Stimulated activated CD8-positive, alpha-beta memory T cell treated with anti-CD3 and anti-CD28 coated beads, Interleukin-15, amount 100 ng/mL, for 48 hours (primary cell): ENCODE measurements at regions not wholly inside any gene's neighbourhood (a gene's known extent, or its start where the extent isn't known, plus 50 kb on each side); places are given as distances from the start of the nearest gene placed in this dataset.

ENCODE experiments used
- DNase-seq, 2 donors: peaks; one replicate each; pipeline ENCODE4 v3.0.0-alpha.2; 2020; ENCODE audit warnings: low read depth in 2 of 2

DNA sequence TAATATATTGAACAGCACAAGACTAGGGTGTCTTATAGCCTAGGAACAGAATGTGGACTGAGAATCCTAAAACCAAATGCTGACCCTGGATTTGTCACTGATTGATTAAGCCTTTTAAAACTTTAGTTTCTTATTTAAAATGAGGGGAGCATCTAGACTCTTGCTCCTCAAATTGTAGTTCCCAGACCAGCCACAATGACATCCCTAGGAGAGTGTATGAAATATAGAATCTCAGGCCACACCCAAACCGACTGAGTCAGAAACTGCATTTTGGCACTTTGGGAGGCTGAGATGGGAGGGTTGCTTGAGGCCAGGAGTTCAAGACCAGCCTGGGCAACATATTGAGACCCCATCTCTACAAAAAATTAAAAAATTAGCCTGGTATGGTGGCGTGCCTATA is 287.8 kb upstream of the UMPS start:
- no peak for DNase-seq

DNA sequence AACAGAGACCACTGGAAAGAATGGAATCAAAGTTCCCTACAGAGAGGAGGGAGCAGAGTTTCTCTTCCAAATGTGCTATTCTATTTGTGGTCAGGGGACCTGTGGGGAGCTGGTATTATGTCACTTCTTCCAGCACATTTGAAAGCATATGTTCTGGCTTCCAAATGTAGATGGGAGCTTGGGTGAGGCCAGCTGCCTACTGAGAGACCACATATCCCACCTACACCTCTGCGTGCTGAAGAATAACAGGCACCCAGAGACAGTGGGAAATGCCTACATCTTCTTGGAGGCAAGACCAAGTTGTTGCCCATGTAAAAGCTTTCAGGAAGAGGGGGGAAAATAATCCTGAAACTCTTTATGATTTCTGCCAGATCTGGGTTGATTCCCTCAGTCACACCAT is 286.8 kb upstream of the UMPS start:
- DNase-seq, result no peak

DNA sequence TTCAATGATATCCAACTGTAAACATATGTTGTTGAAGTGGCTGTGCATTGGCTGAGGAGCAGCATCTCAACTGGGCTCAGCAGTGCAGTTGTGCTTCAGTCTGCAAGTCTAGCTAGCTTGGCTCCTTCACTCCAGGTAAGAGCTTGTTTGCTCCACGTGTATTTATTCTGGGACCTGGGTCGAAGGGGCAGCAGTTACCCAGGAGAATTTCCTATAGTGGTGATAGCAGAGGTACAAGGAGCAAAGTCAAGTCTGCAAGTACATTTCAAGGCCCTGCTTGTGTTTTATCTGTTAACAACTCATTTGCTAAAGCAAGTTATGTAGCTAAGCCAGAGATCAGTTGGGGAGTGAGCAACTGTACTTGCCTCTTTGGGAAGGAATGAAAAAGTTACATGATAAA is 286.2 kb upstream of the UMPS start:
- no peak for DNase-seq

DNA sequence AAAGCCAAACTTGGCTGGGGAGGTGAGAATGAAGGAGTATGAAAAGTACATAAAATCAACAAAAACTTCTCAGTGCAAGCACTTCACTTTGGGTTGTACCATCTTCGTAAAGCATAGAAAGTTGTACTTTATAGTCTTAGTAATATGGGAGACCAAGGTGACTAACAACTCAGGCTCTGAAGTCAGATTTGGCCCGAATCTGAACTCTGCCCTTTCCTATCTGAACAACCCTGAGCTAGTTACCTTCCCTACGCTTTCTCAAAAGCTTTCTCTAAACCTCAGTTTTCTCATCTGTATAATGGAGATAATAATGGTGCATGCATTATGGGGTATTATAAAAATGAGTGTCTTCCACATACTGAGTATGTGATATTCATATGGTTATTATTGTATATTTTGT is 285.4 kb upstream of the UMPS start:
- DNase-seq, result no peak

DNA sequence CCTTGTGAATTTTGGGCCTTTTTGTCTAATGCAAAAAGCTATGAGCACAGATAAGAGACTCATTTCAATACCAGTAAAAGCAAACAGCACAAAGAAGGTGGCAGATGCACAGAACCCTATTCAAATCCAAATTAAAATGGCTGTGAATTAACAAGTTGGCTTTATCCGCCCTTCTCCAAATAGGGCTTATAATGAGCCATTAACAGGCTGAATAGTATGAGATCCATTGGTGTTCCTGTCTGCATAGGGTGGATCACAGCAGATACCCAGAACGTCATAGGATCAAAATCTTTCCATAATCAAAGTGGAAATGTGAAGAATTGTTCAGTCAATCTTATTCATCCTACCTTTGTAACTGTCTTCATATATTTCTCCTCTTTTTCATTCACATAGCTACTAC is 282.4 kb upstream of the UMPS start:
- DNase-seq, result no peak

DNA sequence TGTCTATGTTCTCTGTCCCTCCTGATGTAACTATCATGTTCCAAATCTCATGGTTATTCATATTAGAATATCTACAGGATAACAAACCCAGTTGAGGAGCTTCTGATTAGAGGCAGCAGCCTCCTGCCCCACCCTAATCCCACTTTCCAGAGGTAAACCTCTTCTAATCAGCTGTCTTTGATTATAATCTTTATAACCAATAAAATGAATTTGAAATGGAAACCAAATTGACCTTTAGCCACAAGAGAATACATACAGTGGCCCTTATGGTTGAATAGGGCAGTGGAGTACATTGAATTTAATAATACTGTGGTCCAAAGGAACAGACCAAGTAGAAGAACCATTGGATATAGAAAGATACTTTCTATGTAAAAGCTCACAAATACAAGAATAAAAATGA is 281.3 kb upstream of the UMPS start:
- no peak for DNase-seq

DNA sequence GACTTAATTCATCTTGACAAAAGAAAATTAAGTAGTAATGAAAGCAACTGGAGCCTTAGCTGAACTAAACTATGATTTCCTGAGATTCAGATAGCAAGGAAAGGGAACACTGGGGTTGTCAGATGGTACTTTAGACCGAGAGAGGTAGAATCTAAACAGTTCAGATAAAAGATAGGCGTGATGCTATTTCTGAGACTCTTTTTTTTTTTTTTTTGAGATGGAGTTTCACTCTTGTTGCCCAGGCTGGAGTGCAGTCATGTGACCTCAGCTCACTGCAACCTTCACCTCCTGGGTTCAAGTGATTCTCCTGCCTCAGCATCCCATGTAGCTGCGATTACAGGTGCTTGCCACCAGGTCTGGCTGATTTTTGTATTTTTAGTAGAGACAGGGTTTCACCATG is 279.9 kb upstream of the UMPS start:
- DNase-seq, result no peak

DNA sequence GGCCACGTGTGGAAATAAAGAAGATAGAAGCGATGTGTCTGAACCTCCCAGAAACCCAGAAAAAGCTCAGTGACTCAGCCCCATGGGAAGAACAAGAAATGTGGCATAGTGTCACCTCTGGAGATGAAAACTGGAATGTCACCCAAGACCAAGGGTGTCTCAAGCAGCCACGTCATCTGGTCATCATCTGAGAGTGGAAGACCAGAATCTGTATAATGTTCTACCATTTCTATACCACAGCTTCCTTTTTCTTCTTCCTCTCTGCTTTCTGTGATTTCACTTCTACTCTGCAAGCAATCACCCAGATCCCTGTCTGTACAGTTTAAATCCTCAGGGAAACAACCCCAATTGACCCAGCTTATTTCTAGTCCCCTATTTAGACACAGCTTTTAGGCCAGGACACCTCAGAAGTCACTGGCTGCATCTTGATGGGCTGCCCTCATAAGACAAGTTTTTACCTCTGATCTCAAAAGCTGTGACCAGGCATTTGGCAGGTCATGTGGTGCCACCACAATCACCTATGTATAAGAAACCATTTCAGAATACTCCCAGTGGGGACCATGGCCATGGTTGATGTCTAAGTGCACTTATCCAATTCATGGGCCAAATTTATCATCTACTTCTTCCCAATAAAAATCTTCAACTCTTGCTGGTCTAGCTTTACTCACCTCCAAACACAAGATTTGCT is 278.5 kb upstream of the UMPS start:
- no peak for DNase-seq

DNA sequence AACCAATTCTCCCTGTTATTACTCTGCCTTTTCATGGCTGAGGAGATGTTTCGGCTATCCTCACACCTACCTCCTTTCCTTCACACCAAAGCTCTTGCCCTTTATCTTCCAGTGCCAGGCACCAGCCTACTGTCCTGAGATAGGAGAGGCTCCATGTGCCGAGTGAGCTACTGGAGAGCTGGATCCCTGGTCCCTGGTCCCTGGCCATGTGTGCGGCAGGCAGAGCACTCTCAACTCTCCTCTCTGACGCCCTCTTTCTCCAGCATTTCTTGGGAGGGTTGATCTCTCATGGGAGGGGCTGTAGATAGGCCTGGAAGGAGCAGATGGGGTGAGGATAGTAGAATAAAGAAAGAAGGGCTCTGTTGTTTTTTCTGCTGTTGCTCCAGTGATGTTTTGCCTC is 277.1 kb upstream of the UMPS start:
- DNase-seq, result no peak

DNA sequence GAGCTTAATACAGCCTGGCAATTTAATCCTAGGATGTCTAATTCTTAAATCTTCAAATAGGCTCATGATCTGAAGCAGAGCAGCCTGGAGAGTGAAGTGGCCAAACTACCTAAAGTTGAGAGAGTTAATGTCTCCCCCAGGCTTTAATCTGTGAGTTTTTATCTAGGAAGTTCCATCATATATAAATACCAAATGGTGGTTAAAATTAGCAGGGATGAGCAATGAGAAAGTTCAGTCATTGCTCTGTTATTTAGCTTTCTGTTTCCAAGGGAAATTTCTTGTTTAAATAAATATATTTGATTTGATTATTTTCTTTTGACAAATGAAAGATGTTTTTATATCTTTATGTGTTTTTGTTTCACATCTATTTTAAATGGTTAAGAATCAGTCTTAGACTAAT is 274.4 kb upstream of the UMPS start:
- DNase-seq, result no peak

DNA sequence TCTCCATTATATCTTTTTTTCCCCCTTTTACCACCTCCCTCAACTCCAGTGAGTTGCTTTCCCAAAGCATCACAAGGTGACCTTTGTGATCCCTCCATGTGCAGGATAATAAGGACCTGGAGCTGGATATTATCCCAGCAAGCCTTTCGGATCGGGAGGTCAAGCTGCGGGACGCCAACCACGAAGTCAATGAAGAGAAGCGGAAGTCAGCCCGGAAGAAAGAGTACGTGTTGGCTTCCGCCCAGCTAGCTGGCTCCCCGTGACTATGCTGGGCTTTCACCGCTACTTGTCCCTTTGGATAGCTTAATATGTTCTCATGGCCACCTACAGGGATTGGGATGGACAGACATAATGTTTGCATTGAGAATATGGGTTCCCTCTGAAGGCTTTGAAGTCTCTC is 273.7 kb upstream of the UMPS start:
- no peak for DNase-seq

DNA sequence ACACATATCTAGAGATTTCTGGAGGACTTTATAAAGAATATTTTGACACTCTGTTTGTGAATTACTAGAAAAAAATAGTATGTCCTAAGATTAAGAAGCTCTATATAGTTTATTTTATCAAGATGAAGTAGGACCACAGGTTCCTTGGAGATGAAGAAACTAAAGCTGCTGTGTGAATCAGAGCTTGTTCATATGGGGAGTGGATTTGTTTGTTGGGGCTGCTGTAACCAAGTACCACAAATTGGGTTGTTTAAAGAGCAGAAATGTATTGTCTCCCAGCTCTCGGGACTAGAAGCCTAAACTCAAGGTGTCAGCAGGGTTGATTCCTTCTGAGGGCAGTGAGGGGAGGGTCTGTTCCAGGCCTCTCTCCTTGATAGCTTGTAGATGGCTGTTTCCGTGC is 270.6 kb upstream of the UMPS start:
- DNase-seq, result no peak

DNA sequence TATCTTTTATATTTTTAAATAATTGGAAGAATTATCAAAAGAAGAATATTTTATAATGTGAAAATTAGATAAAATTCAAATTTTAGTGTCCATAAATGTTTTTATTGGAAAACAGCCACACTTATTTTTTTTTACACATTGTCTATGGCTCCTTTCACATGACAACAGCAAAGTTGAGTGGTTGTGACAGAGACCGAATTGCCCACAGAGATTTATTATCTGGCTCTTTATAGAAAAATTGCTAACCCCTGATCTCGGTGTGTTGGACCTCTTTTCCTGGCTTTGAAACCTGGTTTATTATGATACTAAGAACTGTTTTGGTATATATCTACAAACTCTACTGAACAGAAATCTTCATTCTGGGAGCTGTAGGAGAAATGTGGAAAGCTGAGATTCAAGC is 269.1 kb upstream of the UMPS start:
- DNase-seq, result no peak

DNA sequence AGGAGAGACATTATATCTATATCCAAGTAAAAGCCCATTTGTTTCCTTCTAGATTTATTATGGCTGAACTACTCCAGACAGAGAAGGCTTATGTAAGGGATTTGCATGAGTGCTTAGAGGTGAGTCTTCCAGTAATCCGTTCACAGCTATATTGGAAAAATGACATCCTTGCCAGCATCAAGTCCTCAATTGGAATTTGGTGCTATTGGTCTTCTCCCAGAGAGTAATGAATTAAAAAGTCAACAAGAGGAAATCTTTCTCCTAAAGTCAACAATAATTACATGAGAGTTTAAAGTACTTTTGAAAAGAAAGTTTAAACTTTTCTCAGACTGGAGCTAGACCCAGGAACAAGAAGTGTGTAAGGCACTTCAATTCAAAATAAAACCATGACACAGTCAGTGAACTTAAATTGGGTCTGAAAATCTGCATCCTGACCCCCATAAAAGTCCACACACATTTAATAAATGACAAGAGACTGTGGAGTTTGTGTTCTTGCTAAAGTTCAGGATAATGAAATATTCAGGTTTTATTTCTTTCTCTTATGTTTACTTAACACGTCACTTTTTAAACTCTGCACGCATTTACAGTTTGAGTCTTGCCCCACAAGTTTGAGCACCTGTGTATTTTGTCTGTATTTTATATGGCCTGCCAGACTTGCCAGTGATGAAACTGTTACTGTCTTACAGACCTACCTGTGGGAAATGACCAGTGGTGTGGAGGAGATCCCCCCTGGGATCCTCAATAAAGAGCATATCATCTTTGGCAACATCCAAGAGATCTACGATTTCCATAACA is 268.2 kb upstream of the UMPS start:
- no peak for DNase-seq

DNA sequence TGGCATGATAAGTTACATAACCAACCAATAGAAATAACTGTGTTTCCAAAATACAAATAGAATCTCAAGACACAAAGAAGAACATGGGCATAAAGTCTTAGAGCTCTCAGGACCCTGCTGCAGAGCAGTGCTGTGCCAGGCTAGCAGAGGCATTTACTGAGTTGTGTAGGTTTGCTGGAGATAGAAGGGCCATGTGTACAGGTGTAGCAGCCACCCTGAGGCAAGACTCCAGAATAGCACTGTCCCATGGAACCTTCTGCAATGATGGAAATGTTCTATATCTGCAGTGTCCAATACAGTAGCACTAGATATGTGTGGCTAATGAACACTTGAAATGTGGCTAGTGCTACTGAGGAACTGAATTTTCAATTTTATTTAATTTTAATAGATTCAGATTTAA is 267.0 kb upstream of the UMPS start:
- DNase-seq, result no peak

DNA sequence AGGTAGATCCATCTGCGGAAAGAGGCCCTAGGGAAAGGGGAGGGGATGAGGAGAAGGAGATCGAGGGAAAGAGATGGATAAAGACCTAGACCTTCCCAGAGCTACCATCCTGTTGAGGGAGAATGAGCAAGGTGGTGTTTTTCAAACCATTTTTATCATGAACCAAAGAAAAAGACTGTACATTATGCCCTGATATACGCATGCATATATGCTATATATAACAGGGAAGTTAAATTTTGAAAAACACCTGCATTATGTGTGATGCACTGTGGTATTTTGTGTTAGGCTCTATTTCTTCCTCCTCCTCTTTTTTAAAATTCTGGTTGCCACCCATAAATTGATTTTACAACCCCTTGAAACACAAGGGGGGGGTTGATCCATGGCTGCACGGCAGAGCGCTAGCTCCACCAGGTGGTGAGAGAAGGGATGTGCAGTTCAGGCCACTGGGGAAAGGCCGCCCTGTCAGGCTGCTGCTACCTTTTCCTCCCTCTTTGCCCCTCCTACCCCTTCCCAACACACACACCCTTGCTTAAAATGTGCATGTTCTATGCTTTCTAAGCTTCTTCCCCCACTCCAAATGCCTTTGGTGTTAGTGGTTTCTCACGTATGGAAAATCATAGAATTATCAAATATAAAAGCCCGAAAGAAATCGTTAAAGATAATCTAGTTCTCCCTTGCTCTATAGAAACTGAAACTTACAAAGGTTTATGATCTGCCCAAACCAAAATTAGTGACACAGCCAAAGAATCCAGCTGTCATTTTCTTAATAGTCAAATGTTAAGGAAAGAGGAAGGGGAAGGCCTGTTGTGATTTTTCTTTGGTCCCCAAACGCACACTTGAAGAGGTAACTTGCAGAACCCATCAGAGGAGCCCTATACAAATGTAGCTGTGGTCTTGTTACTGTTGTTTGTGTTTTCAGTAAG is 262.0 kb upstream of the UMPS start:
- DNase-seq, result no peak

DNA sequence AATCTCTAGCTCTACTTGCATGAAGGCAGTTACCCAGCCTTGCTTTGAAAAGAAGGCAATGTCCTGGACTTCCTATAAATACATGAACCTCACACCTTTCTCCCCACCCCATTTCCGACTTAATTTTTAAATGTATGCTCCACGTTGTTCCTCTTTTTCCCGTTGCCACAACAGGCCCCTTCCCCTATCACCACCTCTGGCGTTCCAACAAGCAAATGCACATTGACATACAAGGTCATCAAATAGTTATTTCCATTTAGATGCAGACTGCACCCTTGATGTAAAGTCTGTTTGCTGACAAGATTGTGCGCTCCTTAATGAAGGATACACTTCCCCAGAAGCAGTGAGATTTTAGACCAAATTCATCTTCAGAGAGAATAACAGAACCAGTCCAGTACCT is 260.7 kb upstream of the UMPS start:
- no peak for DNase-seq

DNA sequence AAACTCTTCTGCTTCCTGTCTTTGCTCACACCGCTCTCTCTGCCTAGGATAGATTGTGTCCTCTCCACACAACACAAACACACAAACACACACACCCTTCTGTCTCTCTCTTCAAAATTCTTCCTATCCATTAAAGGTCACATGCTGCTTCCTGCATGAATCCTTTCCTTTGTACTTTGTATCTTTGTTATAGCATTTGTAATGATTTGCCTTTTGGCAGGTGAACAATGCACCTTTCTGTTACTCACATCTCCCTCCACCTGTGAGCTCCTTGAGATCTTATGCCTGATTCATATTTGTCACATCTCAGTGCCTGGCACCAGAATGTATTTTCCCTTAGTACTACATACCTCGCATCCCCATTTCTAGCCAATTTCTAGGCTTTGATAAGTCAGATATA is 251.4 kb upstream of the UMPS start:
- DNase-seq, result no peak

DNA sequence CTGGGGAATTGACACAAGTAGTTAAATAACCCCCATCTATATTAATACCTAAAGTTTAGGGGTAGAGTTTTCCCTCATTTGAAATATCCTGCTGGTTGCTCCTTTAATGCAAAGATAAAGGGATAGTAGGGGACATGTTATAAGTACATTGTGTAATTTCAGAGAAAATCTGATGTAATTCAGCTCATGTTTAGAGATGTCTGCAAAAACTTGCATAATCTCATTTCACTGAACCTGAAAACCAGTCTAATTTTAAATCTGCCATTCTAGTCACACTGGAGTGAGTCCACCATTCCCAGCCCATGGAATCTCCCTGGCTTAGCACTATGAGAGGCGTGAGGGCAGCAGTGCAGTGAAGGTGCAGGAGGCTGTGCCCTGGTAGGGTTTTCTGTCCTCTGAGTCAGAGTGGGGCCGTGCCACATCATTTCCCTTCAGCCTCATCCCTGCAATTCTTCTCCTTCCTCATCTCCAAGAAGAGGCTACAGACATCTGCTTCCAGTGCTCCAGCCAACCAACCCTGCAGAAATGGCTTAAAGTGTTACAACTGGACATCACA is 246.3 kb upstream of the UMPS start:
- DNase-seq, result no peak

DNA sequence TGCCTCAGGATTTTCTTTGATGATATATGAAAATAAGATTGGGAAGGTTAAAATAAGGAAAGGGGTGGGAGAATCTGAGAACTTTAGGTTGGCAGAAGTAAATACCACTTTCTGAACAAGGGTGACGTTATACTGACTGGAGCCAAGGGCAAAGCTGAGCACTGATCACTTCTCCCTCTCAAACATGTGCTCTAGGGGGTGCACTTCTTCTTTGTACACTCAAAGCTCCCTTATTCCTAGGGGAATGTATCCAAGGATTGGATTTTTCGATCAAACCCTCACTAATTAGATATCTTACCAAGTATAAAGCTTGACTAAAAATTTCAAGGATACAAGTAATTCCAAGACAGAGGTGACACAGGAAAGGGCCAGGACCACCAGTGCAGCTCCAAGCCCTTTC is 243.9 kb upstream of the UMPS start:
- no peak for DNase-seq

DNA sequence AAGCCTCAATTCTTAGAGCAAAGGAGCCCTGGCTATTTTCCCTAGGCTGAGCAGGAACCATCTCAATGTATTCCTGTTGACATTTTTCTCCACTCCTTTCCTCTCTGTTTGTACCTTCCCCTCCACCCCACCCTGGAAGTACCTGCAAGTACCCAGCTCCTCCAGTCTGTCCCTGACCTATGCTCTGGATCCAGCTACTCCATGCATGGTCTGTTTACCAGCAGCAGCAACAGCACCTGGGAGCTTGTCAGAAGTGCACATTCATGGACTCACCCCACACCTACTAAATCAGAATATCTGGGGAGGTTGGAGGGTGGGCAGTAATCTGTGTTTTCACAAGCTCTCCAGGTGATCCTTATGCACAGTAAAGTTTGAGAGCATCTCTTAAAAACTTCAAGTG is 240.7 kb upstream of the UMPS start:
- DNase-seq, result no peak

DNA sequence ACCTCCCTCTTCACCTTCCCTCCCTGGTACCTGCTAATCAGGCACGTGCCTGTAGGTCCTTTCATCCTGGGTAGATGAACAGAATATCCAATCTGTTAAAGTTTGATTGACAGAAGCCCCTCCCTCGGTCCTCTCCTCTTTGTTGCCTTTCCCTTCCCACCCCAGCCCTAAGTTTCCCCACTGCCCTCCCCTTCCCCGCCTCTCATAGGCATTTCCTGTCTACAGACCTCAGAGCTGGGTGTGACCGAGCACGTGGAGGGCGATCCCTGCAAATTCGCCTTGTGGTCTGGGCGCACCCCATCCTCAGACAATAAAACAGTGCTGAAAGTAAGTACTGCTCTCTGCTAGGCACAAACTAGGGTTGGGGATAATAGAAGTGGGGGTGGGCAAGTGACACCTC is 239.2 kb upstream of the UMPS start:
- DNase-seq, result no peak
